Ammon's horn (tissue), 1 donor: ENCODE measurements at regions not wholly inside any gene's neighbourhood (a gene's known extent, or its start where the extent isn't known, plus 50 kb on each side); places are given as distances from the start of the nearest gene placed in this dataset.
"Not testable (repeated sequence)": the region's sequence is repeated elsewhere in the genome, so short reads cannot be mapped to it uniquely, and the experiment has no call there.

Source experiments
- DNase-seq: peaks from one replicate; pipeline ENCODE4 v3.0.0-alpha.2; 2016; ENCODE audit warnings: low spot score

DNA sequence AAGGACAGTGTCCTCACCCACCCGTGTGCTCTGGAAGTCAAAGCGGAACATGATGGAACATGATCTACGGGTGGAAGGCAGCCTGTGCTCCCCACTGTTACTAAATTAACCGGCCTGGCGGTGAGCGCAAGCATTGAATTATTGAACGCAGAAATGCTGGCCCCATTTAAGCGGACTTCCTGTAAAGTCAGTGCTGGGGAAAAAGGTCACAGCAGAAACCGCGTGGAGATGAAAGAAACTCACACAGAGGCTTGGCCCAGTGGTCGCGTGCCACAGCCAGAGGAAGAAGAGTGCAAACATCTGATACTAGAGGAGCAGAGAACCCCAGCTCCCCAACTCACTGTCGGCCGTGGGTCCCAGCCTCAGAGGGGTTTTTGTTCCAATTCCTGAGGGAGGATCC is 321.2 kb downstream of the ADGRD1 start:
- no peak for DNase-seq

DNA sequence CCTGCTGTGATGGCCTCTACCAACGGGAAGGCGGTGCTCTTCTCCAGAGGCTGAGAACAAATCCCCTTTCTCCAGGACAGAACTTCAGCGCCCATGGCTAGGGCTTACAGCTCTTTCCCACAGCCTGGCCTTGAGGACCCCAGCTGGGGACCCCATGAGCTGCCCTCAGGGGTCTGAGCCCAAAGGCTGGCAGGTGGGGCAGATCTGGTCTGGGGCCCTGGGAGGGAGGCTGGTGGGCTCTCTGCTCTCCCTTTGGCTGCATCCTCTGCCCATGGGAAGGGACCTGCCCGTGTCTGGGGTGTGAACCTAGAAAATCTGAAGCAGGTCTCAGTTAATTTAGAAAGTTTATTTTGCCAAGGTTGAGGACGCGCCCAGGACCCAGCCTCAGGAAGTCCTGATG is 322.1 kb downstream of the ADGRD1 start:
- no peak for DNase-seq

- DNase-seq = no peak
These were observed 322.9 kb downstream of the ADGRD1 start for GRCh38 chr12:131276501-131277185.

DNA sequence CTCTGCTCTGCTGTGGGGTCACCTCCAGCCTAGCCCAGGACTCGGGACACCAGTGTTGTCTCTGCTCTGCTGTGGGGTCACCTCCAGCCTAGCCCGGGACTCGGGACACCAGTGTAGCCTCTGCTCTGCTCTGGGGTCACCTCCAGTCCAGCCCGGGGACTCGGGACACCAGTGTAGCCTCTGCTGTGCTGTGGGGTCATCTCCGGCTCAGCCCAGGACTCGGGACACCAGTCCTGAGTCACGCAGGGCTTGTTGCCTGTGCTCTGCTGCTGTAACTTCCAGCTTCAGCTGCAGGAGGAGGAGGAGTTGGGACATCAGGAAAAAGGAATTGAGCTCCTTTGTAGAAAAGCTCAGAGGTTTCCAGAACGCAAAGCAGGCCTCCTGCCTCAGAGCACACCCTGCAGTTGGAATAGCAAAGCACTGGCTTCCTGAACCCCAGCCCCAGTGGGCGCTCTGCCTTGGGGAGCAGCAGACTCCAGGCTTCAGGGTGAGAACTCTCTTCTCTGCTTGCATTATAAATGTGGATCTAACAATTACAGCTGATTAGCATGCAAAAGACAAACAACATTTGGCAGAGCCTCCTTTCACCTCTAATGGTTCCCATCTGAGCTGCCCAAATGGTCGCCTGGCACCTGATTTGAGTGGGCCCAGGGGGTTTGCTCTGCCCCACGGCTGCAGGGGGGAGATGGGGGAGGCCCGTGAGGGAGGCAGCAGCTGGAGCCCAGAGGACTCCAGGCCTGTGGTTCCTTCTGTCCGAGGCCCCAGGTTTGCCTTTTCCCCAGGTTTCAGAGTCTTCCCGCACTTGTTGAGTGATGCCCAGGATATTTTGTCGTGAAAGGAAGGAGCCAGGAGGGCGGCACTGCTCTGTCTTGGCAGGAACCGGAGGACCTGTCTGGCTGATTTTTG is 323.7 kb downstream of the ADGRD1 start:
- DNase-seq = not testable (repeated sequence)

DNA sequence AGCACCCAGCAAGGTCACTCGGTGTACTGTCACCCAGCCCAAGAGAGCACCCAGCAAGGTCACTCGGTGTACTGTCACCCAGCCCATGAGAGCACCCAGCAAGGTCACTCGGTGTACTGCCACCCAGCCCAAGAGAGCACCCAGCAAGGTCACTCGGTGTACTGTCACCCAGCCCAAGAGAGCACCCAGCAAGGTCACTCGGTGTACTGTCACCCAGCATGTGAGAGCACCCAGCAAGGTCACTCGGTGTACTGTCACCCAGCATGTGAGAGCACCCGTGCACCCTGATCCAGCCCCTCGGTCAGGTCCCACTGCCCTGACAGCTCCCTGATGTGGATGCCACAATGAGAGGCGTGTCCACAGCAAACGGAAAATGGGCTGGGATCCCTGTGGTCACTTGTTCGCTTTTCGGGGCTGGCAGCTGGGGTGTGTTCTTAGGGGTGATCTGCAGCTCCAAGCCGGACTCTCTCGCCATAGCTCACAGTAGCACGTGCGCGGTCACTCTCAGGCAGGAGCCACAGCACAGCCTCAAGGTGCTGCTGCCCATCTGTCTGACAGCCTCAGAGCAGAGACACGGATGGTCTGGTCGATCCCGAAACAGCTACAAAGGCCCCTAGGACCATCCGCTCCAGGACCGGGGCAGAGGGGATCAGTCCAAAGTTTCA is 324.9 kb downstream of the ADGRD1 start:
- DNase-seq = not testable (repeated sequence)

DNA sequence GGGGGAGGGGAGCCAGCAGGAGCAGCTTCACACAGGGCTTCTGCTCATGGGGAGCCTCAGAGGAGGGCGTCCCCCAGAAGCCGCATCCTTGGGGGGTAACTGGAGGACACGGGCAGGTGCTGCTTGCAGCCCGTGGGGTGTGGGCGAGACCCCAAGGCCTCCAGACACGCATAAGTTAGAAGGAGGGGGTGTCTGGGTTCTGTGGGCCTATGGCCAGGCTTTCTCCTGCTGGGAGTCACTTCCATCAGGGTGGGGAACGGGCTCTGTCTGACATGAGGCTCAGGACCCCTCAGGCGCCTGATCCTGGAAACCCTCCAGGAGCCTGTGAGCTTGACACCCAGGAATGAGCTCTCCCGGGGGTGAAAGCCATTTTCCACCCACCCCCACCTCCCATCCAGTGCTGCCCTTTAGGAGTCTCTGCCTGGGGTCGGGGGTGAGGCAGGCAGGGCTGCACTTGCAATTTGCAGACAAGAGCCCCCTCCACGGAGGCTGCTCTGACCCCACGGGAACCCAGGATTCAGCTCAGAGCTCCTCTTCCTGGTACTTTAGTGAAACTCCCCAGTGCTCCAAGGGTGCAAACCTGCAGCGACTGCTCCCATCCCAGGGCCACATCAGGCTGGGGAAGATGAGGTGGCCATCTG is 325.7 kb downstream of the ADGRD1 start:
- DNase-seq = no peak

DNA sequence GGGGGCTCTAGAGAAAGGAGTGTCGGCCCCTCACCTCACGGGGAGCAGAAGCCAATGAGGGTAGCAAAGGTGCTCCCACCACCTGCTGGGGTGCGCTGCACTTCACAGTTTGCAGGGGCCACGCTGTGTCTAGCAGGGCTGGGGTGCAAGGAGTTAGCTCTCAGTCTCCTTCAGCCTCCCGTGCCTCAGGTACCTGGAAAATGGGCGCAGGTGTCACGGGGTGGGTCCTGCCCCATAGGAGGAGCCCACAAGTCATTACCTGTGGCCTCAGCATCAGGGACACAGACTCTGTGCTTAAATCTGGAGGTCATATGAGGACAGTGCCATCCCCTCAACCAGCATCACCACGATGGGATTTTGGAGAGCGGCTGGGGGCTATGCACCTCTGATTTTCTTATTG is 326.7 kb downstream of the ADGRD1 start:
- no peak for DNase-seq

GRCh38 chr12:131281016-131281415 is 327.3 kb downstream of the ADGRD1 start:
- DNase-seq = no peak

GRCh38 chr12:131282292-131283080 is 328.8 kb downstream of the ADGRD1 start:
- DNase-seq = no peak

DNA sequence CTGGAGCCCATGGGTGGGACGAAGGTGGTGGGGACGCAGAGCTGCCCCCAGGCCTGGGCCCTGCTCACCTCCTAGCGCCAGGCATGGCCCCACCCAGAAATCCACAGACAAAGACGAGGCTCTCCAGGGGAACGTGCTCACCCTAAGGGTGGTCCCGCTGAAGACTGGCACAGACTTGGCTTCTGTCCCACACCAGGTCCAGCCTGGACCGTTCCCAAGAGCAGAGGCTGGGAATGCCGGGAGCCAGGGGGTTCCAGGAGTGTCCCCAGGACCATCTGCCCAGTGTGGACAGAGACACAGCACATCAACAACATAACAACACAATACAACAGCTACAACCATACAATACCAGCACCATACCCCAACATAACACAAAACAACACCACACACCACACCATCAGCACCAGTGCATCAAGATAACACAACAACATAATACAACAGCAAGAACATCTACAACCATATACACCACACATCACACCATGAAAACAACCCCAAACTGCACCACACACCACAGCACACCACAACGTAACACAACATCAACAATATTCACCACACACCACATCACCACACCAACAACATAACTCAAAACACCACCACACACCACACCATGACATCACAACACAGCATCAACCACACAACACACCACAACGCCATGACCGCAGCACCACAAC is 329.6 kb downstream of the ADGRD1 start:
- no peak for DNase-seq

GRCh38 chr12:131283862-131284825 is 330.4 kb downstream of the ADGRD1 start:
- DNase-seq = not testable (repeated sequence)

DNA sequence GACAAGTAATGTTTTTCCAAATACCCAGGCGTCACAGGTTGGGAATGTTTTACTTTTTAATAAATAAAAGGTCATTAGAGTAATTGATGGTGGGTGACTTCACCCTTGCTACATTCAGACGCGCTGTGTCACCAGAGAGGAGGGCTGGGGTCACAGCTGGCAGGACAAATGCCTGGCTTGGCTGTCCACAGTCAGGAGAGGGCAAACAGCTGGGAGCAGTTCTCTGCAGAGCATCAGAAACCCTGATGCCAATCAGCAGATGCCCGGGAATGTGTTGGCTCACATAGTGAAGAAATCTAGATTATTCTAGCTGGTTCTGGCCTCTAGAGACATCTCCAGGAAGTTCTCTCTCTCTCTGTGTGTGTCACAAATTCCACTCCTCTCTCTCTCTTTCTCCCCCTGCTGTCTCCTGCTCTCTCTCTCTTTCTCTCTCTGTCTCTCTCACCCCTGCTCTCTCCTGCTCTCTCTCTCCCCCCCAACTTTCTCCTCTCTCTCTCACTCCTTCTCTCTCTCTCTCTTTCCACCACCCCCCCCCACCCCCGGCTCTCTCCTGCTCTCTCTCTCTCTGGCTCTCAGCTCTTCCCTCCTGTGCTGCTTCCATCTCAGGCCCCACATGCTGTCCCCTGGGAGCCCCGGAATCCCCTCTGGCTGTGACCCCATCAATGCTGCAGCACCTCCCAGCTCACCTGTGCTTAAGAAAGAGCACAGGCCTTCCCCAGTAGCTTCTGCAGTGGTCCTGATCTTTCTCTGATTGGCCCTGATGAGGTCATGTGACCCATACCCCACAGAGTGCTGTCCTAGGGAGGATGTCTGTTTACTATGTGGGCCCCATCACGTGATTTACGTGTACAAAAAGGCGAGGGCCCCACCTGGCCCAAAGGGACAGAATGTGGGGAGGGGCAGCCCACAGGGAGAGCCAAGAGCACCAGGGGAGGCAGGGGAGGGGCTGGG is 331.5 kb downstream of the ADGRD1 start:
- DNase-seq = not testable (repeated sequence)

DNA sequence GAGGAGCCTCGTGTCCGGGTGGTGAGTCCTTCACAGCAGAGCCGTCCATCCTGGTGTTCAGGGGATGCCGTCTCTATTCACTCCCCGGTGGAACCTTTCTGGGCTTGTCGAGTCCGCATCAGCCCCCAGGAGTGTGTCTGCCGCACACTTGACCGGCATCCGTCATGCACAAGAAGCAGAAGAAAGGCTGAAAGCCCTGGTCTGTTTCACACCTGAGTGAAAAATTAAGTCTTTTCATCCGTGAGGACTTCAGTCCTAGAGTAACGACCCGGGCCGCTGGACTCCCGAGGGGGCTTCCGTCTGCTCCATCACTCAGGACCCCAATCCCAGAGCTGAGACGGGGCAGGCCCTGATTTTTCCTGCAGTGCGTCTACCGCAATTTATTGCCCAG is 332.2 kb downstream of the ADGRD1 start:
- DNase-seq = not testable (repeated sequence)

GRCh38 chr12:131286301-131286700 is 332.6 kb downstream of the ADGRD1 start:
- not testable (repeated sequence) for DNase-seq

DNA sequence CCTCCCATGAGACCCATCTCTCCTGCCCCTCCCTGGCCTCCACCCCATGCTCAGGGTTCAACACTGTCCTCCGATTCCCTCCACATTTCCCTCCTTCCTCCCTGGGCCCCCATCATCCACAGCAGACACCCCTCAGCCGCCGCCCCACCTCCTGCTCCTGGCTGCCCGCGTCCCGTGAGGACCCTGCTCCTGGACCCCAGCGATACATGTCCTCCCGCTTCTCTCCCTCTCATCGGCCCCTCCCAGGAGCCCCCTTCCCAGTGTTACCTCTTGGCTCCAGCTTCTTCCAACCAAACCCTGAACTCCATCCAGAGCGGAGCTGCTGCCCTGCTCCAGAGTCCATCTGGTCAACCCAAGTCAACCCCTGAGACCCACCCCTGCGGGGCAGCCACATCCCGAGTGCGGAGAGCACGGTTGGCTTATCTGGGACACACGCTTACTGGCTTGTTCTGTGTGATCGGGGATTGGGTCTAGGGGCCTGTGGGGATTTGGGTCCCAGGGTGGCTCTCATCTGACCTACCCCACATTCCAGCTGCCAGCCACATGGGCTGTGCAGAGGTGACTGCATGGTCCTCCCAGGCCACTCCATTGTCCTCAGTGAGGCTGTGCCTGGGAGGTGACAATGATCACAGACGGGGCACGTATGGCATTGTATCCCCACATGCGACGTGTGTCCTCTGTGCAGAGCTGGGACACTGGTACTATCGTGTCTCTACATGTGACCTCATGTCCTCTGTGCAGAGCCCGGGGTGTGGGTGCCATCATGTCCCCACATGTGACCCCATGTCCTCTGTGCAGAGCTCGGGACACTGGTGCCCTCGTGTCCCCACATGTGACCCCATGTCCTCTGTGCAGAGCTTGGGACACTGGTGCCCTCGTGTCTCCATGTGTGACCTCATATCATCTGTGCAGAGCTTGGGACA is 333.6 kb downstream of the ADGRD1 start:
- no peak for DNase-seq

GRCh38 chr12:131287938-131288764 is 334.4 kb downstream of the ADGRD1 start:
- DNase-seq = no peak
